ENCODE measurements at regions not wholly inside any gene's neighbourhood (a gene's known extent, or its start where the extent isn't known, plus 50 kb on each side); places are given as distances from the start of the nearest gene placed in this dataset.

GRCh38 chr19:30069535-30070197 is 127.6 kb downstream of the URI1 start:
- TF ChIP-seq ZBTB49 (tag by site-specific recombination; IDR thresholded peaks at IDR 0.05; ENCODE audit: low read depth) (no peak), CTCF (tag by site-specific recombination; IDR thresholded peaks at IDR 0.05) (no peak), ZEB2 (tag by site-specific recombination; IDR thresholded peaks at IDR 0.05) (no peak)
